ENCODE measurements at regions not wholly inside any gene's neighbourhood (a gene's known extent, or its start where the extent isn't known, plus 50 kb on each side); places are given as distances from the start of the nearest gene placed in this dataset.

GRCh38 chr7:136150311-136150710 is 173.2 kb upstream of the MTPN start:
- TF ChIP-seq POLR2A (IDR thresholded peaks at IDR 0.05; ENCODE audit: low read depth, low read length) (no peak), POLR2AphosphoS5 (IDR thresholded peaks at IDR 0.05; ENCODE audit: insufficient read depth, low read depth, low read length) (no peak), CTCF (IDR thresholded peaks at IDR 0.05; ENCODE audit: extremely low read depth in 1 of 2, insufficient read depth in 1 of 2, low read depth in 1 of 2, low read length in 2 of 2) (no peak), MYC (IDR thresholded peaks at IDR 0.05; ENCODE audit: low read depth, low read length) (no peak), GATA2 (IDR thresholded peaks at IDR 0.05; ENCODE audit: insufficient read depth, insufficient read length, low read depth, low read length) (no peak), JUN (IDR thresholded peaks at IDR 0.05; ENCODE audit: borderline replicate concordance, insufficient read depth, insufficient read length, low read depth) (no peak), MAX (IDR thresholded peaks at IDR 0.05; ENCODE audit: insufficient read depth, insufficient read length) (no peak), EZH2 (IDR thresholded peaks at IDR 0.05; ENCODE audit: borderline replicate concordance, low read depth, low read length, severe bottlenecking) (no peak), FOS (IDR thresholded peaks at IDR 0.05; ENCODE audit: borderline replicate concordance, insufficient read depth, low read length) (no peak)
- Histone ChIP-seq H3K9me3 (replicated peaks; ENCODE audit: control insufficient read depth, insufficient read depth, low read length) (no peaks in the 10 kb centered on the region), H3K9me1 (replicated peaks; ENCODE audit: control insufficient read depth, extremely low read depth, insufficient read depth, low read length) (no peaks in the 10 kb centered on the region), H3K36me3 (ENCODE audit: control insufficient read depth in 2 of 2, extremely low read depth in 1 of 2, insufficient read depth in 2 of 2, low read length in 2 of 2) (no peaks in the 10 kb centered on the region), H3K4me3 (replicated peaks in 1 of 3; ENCODE audit: insufficient read depth in 1 of 3, low read depth in 1 of 3, low read length in 3 of 3) (no peak overlapping the region), H3K9ac (replicated peaks; ENCODE audit: extremely low read depth, insufficient read depth, low read length) (no peak overlapping the region), H3K79me2 (ENCODE audit: control insufficient read depth, insufficient read depth, low read length) (no peaks in the 10 kb centered on the region), H4K20me1 (replicated peaks; ENCODE audit: control insufficient read depth, extremely low read depth, insufficient read depth, low read length) (peaks cover 1% of the 10 kb centered on the region), H3K27ac (ENCODE audit: insufficient read depth, low read depth, low read length) (no peak overlapping the region), H3K4me1 (ENCODE audit: control insufficient read depth, extremely low read depth, insufficient read depth, low read length) (no peaks in the 10 kb centered on the region), H3K27me3 (ENCODE audit: control insufficient read depth in 2 of 2, insufficient read depth in 2 of 2, low read length in 2 of 2) (no peaks in the 10 kb centered on the region), H3K4me2 (ENCODE audit: insufficient read depth, low read length) (no peak overlapping the region), H2AFZ (ENCODE audit: low read depth, low read length) (no peak overlapping the region)
- no peak for FAIRE-seq
- intact Hi-C loops (cut with micrococcal nuclease), result no loop called here
- no peak for DNase-seq (ENCODE audit: low read depth, low spot score)
- dilution Hi-C loops (cut with MboI; ENCODE audit: extremely low pct_ligation_motif_present, low sequenced_read_pairs), result no loop called here
- BruUV-seq (replicated peaks), result no TSS peak
- ChIA-PET CTCF (no interaction called here), POLR2A (no interaction called here)

Data from endothelial cell of umbilical vein (primary cell).